ENCODE measurements at regions not wholly inside any gene's neighbourhood (a gene's known extent, or its start where the extent isn't known, plus 50 kb on each side); places are given as distances from the start of the nearest gene placed in this dataset.

GRCh38 chr2:13919981-13920382 is 712.5 kb upstream of the LRATD1 start:
- H3K9me3 Mint-ChIP-seq = no peaks in the 10 kb centered on the region
- Histone ChIP-seq H3K79me2 (ENCODE audit: low read depth) (no peaks in the 10 kb centered on the region), H3K4me3 (no peak overlapping the region), H3K27ac (no peak overlapping the region), H3F3A (ENCODE audit: low read depth) (no peaks in the 10 kb centered on the region), H2AFZ (replicated peaks) (no peak overlapping the region), H3K4me1 (no peaks in the 10 kb centered on the region), H3K9ac (no peak overlapping the region), H4K20me1 (ENCODE audit: low read depth) (no peaks in the 10 kb centered on the region), H3K4me2 (no peak overlapping the region), H3K27me3 (no peaks in the 10 kb centered on the region), H3K9me3 (ENCODE audit: low read depth) (peaks cover 3% of the 10 kb centered on the region), H3K36me3 (no peaks in the 10 kb centered on the region)
- TF ChIP-seq EZH2phosphoT487 (IDR thresholded peaks at IDR 0.05) (no peak), EZH2 (IDR thresholded peaks at IDR 0.05) (no peak), CTCF (IDR thresholded peaks at IDR 0.05) (no peak)
- H3K4me1 Mint-ChIP-seq = no peaks in the 10 kb centered on the region
- no peak for DNase-seq (ENCODE audit: low spot score)
- H3K36me3 Mint-ChIP-seq = no peaks in the 10 kb centered on the region
- no peak overlapping the region for H3K27ac Mint-ChIP-seq
- H3K27me3 Mint-ChIP-seq (ENCODE audit: insufficient read depth, low read depth) = no peaks in the 10 kb centered on the region
- no peak overlapping the region for H3K4me3 Mint-ChIP-seq

- Mint-ChIP-seq H3K4me1 (no peaks in the 10 kb centered on the region), H3K27ac (no peak overlapping the region), H3K4me3 (no peak overlapping the region), H3K36me3 (no peaks in the 10 kb centered on the region), H3K9me3 (no peaks in the 10 kb centered on the region), H3K27me3 (ENCODE audit: insufficient read depth, low read depth) (no peaks in the 10 kb centered on the region)
- no peak overlapping the region for H2AFZ ChIP-seq (replicated peaks)
- no peak for DNase-seq (ENCODE audit: low spot score)
- no peaks in the 10 kb centered on the region for H3K4me1 ChIP-seq
- H4K20me1 ChIP-seq (ENCODE audit: low read depth) = no peaks in the 10 kb centered on the region
- H3K4me2 ChIP-seq = no peak overlapping the region
- no peaks in the 10 kb centered on the region for H3K79me2 ChIP-seq (ENCODE audit: low read depth)
- H3K27me3 ChIP-seq = no peaks in the 10 kb centered on the region
- no peak overlapping the region for H3K27ac ChIP-seq
- H3K9me3 ChIP-seq (ENCODE audit: low read depth) = peaks cover 3% of the 10 kb centered on the region
- no peak for TF ChIP-seq EZH2 (IDR thresholded peaks at IDR 0.05)
- no peak overlapping the region for H3K4me3 ChIP-seq
- no peak overlapping the region for H3K9ac ChIP-seq
- no peaks in the 10 kb centered on the region for H3K36me3 ChIP-seq
- no peaks in the 10 kb centered on the region for H3F3A ChIP-seq (ENCODE audit: low read depth)
Measured at GRCh38 chr2:13921245-13921644, 711.3 kb upstream of the LRATD1 start.

- no peaks in the 10 kb centered on the region for H3K27me3 ChIP-seq
- no peaks in the 10 kb centered on the region for H3K9me3 ChIP-seq (ENCODE audit: low read depth)
- Mint-ChIP-seq H3K4me1 (no peaks in the 10 kb centered on the region), H3K36me3 (no peaks in the 10 kb centered on the region), H3K9me3 (no peaks in the 10 kb centered on the region), H3K27me3 (ENCODE audit: insufficient read depth, low read depth) (no peaks in the 10 kb centered on the region), H3K27ac (no peak overlapping the region), H3K4me3 (no peak overlapping the region)
- H2AFZ ChIP-seq (replicated peaks) = no peak overlapping the region
- no peak overlapping the region for H3K4me3 ChIP-seq
- H3K27ac ChIP-seq = no peak overlapping the region
- H3K4me1 ChIP-seq = no peaks in the 10 kb centered on the region
- TF ChIP-seq CTCF (IDR thresholded peaks at IDR 0.05) (no peak), EZH2 (IDR thresholded peaks at IDR 0.05) (no peak), EZH2phosphoT487 (IDR thresholded peaks at IDR 0.05) (no peak)
- H3K36me3 ChIP-seq = no peaks in the 10 kb centered on the region
- H3K9ac ChIP-seq = no peak overlapping the region
- DNase-seq (ENCODE audit: low spot score) = no peak
- no peaks in the 10 kb centered on the region for H3K79me2 ChIP-seq (ENCODE audit: low read depth)
- no peak overlapping the region for H3K4me2 ChIP-seq
- no peaks in the 10 kb centered on the region for H3F3A ChIP-seq (ENCODE audit: low read depth)
- no peaks in the 10 kb centered on the region for H4K20me1 ChIP-seq (ENCODE audit: low read depth)
Measured at GRCh38 chr2:13923823-13924222, 708.7 kb upstream of the LRATD1 start.

GRCh38 chr2:13942111-13942510 is 690.4 kb upstream of the LRATD1 start:
- Histone ChIP-seq H3K9ac (no peak overlapping the region), H3K27me3 (no peaks in the 10 kb centered on the region), H3F3A (ENCODE audit: low read depth) (no peaks in the 10 kb centered on the region), H3K36me3 (no peaks in the 10 kb centered on the region), H3K4me2 (no peak overlapping the region), H2AFZ (replicated peaks) (no peak overlapping the region), H3K79me2 (ENCODE audit: low read depth) (no peaks in the 10 kb centered on the region), H3K9me3 (ENCODE audit: low read depth) (no peaks in the 10 kb centered on the region), H3K27ac (no peak overlapping the region), H4K20me1 (ENCODE audit: low read depth) (no peaks in the 10 kb centered on the region), H3K4me1 (no peaks in the 10 kb centered on the region), H3K4me3 (no peak overlapping the region)
- no peak for TF ChIP-seq CTCF (IDR thresholded peaks at IDR 0.05)
- no peak for TF ChIP-seq EZH2phosphoT487 (IDR thresholded peaks at IDR 0.05)
- no peak for TF ChIP-seq EZH2 (IDR thresholded peaks at IDR 0.05)
- DNase-seq (ENCODE audit: low spot score) = no peak
- H3K4me1 Mint-ChIP-seq = no peaks in the 10 kb centered on the region
- H3K9me3 Mint-ChIP-seq = no peaks in the 10 kb centered on the region
- no peaks in the 10 kb centered on the region for H3K36me3 Mint-ChIP-seq
- H3K4me3 Mint-ChIP-seq = no peak overlapping the region
- H3K27me3 Mint-ChIP-seq (ENCODE audit: insufficient read depth, low read depth) = no peaks in the 10 kb centered on the region
- no peak overlapping the region for H3K27ac Mint-ChIP-seq
